Activated CD4-positive, alpha-beta T cell treated with anti-CD3 and anti-CD28 coated beads for 48 hours (primary cell): ENCODE measurements at regions not wholly inside any gene's neighbourhood (a gene's known extent, or its start where the extent isn't known, plus 50 kb on each side); places are given as distances from the start of the nearest gene placed in this dataset.

Experiments used
- DNase-seq: peaks from one replicate; pipeline ENCODE4 v3.0.0-alpha.2; 2020

GRCh38 chr12:76256904-76257303, 91.3 kb downstream of the BBS10 start:
- DNase-seq: no peak

- no peak for DNase-seq
Measured at GRCh38 chr12:76256321-76256720, 91.9 kb downstream of the BBS10 start.

GRCh38 chr12:76255692-76256091, 92.5 kb downstream of the BBS10 start:
- no peak for DNase-seq

GRCh38 chr12:76255281-76255680, 92.9 kb downstream of the BBS10 start:
- no peak for DNase-seq

GRCh38 chr12:76252031-76252430, 96.2 kb downstream of the BBS10 start:
- DNase-seq: no peak

GRCh38 chr12:76250256-76250655, 98.0 kb downstream of the BBS10 start:
- no peak for DNase-seq

- no peak for DNase-seq
Measured at GRCh38 chr12:76249501-76249900, 98.7 kb downstream of the BBS10 start.

GRCh38 chr12:76247992-76248391, 100.2 kb downstream of the BBS10 start:
- no peak for DNase-seq

GRCh38 chr12:76247026-76247646, 101.1 kb downstream of the BBS10 start:
- no peak for DNase-seq

- no peak for DNase-seq
Measured at GRCh38 chr12:76246611-76247010, 101.6 kb downstream of the BBS10 start.

GRCh38 chr12:76244300-76244699, 103.9 kb downstream of the BBS10 start:
- DNase-seq: no peak

GRCh38 chr12:76242813-76243550, 105.2 kb downstream of the BBS10 start:
- DNase-seq: no peak

- DNase-seq: no peak
Measured at GRCh38 chr12:76241371-76241770, 106.8 kb downstream of the BBS10 start.

GRCh38 chr12:76240281-76240680, 107.9 kb downstream of the BBS10 start:
- DNase-seq: no peak

GRCh38 chr12:76238688-76239087, 109.5 kb downstream of the BBS10 start:
- no peak for DNase-seq

GRCh38 chr12:76237086-76237701, 111.0 kb downstream of the BBS10 start:
- DNase-seq: no peak

GRCh38 chr12:76236640-76237039, 111.6 kb downstream of the BBS10 start:
- DNase-seq: no peak

GRCh38 chr12:76234741-76235140, 113.5 kb downstream of the BBS10 start:
- no peak for DNase-seq

GRCh38 chr12:76232013-76232412, 116.2 kb downstream of the BBS10 start:
- no peak for DNase-seq

GRCh38 chr12:76226956-76227355, 121.3 kb downstream of the BBS10 start:
- no peak for DNase-seq

- no peak for DNase-seq
Measured at GRCh38 chr12:76226397-76226796, 121.8 kb downstream of the BBS10 start.

GRCh38 chr12:76223869-76224268, 124.3 kb downstream of the BBS10 start:
- no peak for DNase-seq

- no peak for DNase-seq
Measured at GRCh38 chr12:76220980-76221379, 127.2 kb downstream of the BBS10 start.

GRCh38 chr12:76219806-76220205, 128.4 kb downstream of the BBS10 start:
- DNase-seq: no peak
